GM12878 (cell line): ENCODE measurements at regions not wholly inside any gene's neighbourhood (a gene's known extent, or its start where the extent isn't known, plus 50 kb on each side); places are given as distances from the start of the nearest gene placed in this dataset.

Experiments
- ATAC-seq: fragments of 200-7000 bp; cut with Tn5 transposase; 3 replicates; pipeline ENCODE4 v1.9.1; 2020; ENCODE audit warnings: mild to moderate bottlenecking, moderate library complexity
- BruUV-seq: library from RNA; stranded (reverse); fragments of 400-500 nt; replicated peaks from 2 replicates; lab custom pipeline; 2021; lab: Mats Ljungman, UMichigan
- CTCF ChIA-PET: fragments of 300-600 bp; sonication (Branson Sonifier 250); formaldehyde crosslinking; extraction: SDS; loops from one replicate; lab custom pipeline; 2021; ENCODE audit warnings: inconsistent platforms; lab: Yijun Ruan, JAX
- POLR2A ChIA-PET: fragments of 350-600 bp; formaldehyde crosslinking; extraction: SDS; loops from one replicate; lab custom pipeline; 2021; ENCODE audit warnings: inconsistent platforms; lab: Charles Lee
- RAD21 ChIA-PET: fragments of 300-600 bp; sonication (Branson Sonifier 250); formaldehyde crosslinking; loops from one replicate; lab custom pipeline; 2023; ENCODE audit warnings: antibody characterized with exemption; ENCODE audit not compliant: unreplicated experiment; lab: Charles Lee
- SMC1A ChIA-PET: fragments of 300-600 bp; sonication (Branson Sonifier 250); formaldehyde crosslinking; loops from one replicate; lab custom pipeline; 2023; ENCODE audit not compliant: unreplicated experiment, uncharacterized antibody; lab: Charles Lee
- DNase-seq: peaks from one replicate; pipeline ENCODE4 v3.0.0-alpha.2; 2011; ENCODE audit warnings: low read depth, low spot score
- FAIRE-seq: peaks from 3 replicates; lab custom pipeline; 2011; peaks lifted over from hg19 to GRCh38; lab: Jason Lieb, UNC
- H2AFZ ChIP-seq: 2 replicates; pipeline ENCODE4 v1.6.0; 2011; ENCODE audit warnings: low read depth, low read length, control low read depth; ENCODE audit not compliant: control insufficient read depth
- H3K27ac ChIP-seq: 2 replicates; pipeline ENCODE4 v1.5.1; 2011; ENCODE audit warnings: control low read depth; ENCODE audit not compliant: control insufficient read depth, insufficient read depth
- H3K27me3 ChIP-seq, 2 experiments: replicated peaks in 1 of 2; 2 replicates each; pipeline versions ENCODE4 v1.6.0 to v1.6.1; 2011; ENCODE audit warnings: low read length in 1 of 2; ENCODE audit not compliant: control insufficient read depth in 2 of 2, insufficient read depth in 2 of 2
- H3K36me3 ChIP-seq, 2 experiments: 2 replicates each; pipeline ENCODE4 v1.5.1; 2011; ENCODE audit warnings: low read length in 1 of 2; ENCODE audit not compliant: control insufficient read depth in 2 of 2, insufficient read depth in 2 of 2
- H3K4me1 ChIP-seq: 2 replicates; pipeline ENCODE4 v1.6.1; 2011; ENCODE audit warnings: mild to moderate bottlenecking, low read length, moderate library complexity, mixed read lengths; ENCODE audit not compliant: control insufficient read depth, insufficient read depth
- H3K4me2 ChIP-seq: 2 replicates; pipeline ENCODE4 v1.6.0; 2011; ENCODE audit warnings: control low read depth; ENCODE audit not compliant: control insufficient read depth, insufficient read depth
- H3K4me3 ChIP-seq: fragments of 200-600 bp; sonication (generic); 2 replicates; pipeline ENCODE4 v1.5.1; 2016
- H3K79me2 ChIP-seq: 2 replicates; pipeline ENCODE4 v1.6.0; 2011; ENCODE audit warnings: low read length; ENCODE audit not compliant: control insufficient read depth, insufficient read depth
- H3K9ac ChIP-seq: 2 replicates; pipeline ENCODE4 v1.8.0; 2011; ENCODE audit warnings: low read length, control low read depth, mixed read lengths; ENCODE audit not compliant: control insufficient read depth, insufficient read depth
- H3K9me3 ChIP-seq: replicated peaks from 3 replicates; pipeline ENCODE4 v1.5.1; 2011; ENCODE audit warnings: mild to moderate bottlenecking, low read length; ENCODE audit not compliant: control insufficient read depth, insufficient read depth
- H4K20me1 ChIP-seq: 2 replicates; pipeline ENCODE4 v1.6.0; 2011; ENCODE audit not compliant: control insufficient read depth, insufficient read depth
- MXI1 ChIP-seq: fragments of 150-350 bp; IDR thresholded peaks from 2 replicates; pipeline ENCODE4 v1.6.1; 2011; ENCODE audit warnings: low read depth, mild to moderate bottlenecking, inconsistent platforms, low read length, improper control_type of control experiment
- SPI1 ChIP-seq: IDR thresholded peaks from 2 replicates; pipeline ENCODE4 v1.6.1; 2011; ENCODE audit warnings: low read depth, mild to moderate bottlenecking, low read length, moderate library complexity, borderline replicate concordance; ENCODE audit not compliant: insufficient read depth
- WGBS: methylation state at CpG from one replicate; pipeline ENCODE4 v1.1.6; 2016; ENCODE audit warnings: low lambda C conversion rate; ENCODE audit not compliant: insufficient replicate concordance, insufficient coverage; ENCODE audit errors: missing lambda C conversion rate; 5-methylcytosine and 5-hydroxymethylcytosine counted together
- in situ Hi-C: fragments of 300-500 bp; cut with MboI; formaldehyde crosslinking; loops from 9 replicates; pipeline ENCODE4 v1.14.3; 2018; ENCODE audit warnings: mixed read lengths
- intact Hi-C: fragments of 100-400 bp; cut with micrococcal nuclease; formaldehyde crosslinking; loops from one replicate; pipeline ENCODE4 v1.14.2; 2022; ENCODE audit not compliant: unreplicated experiment
- TF ChIP-seq, protein P1 (sequence below): fragments of 450-650 bp; formaldehyde crosslinking; IDR thresholded peaks from 2 replicates; pipeline ENCODE4 v1.4.0; 2022; ENCODE audit warnings: mild to moderate bottlenecking, moderate library complexity

GRCh38 chr13:75938811-75939560, 302.9 kb downstream of the LMO7 start (continued):
- TF ChIP-seq, protein P1, sequence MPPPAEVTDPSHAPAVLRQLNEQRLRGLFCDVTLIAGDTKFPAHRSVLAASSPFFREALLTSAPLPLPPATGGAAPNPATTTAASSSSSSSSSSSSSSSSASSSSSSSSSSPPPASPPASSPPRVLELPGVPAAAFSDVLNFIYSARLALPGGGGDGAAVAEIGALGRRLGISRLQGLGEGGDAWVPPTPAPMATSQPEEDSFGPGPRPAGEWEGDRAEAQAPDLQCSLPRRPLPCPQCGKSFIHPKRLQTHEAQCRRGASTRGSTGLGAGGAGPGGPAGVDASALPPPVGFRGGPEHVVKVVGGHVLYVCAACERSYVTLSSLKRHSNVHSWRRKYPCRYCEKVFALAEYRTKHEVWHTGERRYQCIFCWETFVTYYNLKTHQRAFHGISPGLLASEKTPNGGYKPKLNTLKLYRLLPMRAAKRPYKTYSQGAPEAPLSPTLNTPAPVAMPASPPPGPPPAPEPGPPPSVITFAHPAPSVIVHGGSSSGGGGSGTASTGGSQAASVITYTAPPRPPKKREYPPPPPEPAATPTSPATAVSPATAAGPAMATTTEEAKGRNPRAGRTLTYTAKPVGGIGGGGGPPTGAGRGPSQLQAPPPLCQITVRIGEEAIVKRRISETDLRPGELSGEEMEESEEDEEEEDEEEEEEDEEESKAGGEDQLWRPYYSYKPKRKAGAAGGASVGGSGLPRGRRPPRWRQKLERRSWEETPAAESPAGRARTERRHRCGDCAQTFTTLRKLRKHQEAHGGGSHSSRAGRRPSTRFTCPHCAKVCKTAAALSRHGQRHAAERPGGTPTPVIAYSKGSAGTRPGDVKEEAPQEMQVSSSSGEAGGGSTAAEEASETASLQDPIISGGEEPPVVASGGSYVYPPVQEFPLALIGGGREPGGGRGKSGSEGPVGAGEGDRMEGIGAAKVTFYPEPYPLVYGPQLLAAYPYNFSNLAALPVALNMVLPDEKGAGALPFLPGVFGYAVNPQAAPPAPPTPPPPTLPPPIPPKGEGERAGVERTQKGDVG: no peak

DNA sequence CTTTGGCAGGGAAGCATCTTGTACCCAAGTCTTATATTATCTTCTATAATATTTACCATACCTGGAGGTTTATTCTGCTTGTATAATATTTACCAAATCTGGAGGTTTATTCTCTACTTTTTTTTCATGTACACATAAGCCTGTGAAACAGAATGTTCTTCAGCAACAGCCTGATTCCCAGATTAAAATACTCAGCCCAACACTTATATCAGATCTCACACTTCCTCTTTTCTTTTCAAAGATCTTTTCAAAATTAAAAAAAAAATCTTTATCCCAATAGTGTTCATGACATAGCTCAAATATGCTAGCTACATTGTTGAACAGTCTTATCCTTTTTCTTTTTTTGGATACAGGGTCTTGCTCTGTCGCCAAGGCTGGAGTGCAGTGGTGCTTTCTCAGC, 300.7 kb downstream of the LMO7 start:
- ChIA-PET SMC1A (no interaction called here), RAD21 (no interaction called here), CTCF (interaction anchor here (0.7 kb wide), 1 partner anchor 326 kb away, joined by 3 read pairs; no protein-coding TSS in a partner anchor), POLR2A (no interaction called here)
- Histone ChIP-seq H3K27me3 (no peaks in the 10 kb centered on the region), H3K9me3 (no peaks in the 10 kb centered on the region), H3K9ac (no peak overlapping the region), H3K4me1 (no peaks in the 10 kb centered on the region), H3K4me3 (no peak overlapping the region), H2AFZ (no peak overlapping the region), H3K79me2 (no peaks in the 10 kb centered on the region), H3K4me2 (no peak overlapping the region), H3K27ac (no peak overlapping the region), H3K36me3 (no peaks in the 10 kb centered on the region), H4K20me1 (no peaks in the 10 kb centered on the region)
- intact Hi-C loops: no loop called here
- in situ Hi-C loops: no loop called here
- DNase-seq: no peak
- BruUV-seq: no TSS peak
- 46% methylated on average over 1 of the region's 1 CpG for WGBS
- no peak for ATAC-seq
- FAIRE-seq: no peak
- TF ChIP-seq SPI1: 0 out of 2 replicates have a peak, but pooled peaks have one; percentile 6
- no peak for TF ChIP-seq MXI1
